Breast epithelium (tissue), 4 donors: ENCODE measurements at regions not wholly inside any gene's neighbourhood (a gene's known extent, or its start where the extent isn't known, plus 50 kb on each side); places are given as distances from the start of the nearest gene placed in this dataset.

Source experiments
- DNase-seq, 2 donors: peaks; one replicate each; pipeline ENCODE4 v3.0.0-alpha.2; 2019; ENCODE audit warnings: low spot score in 2 of 2
- H3K27ac ChIP-seq, 2 donors: fragments of 200-600 bp; sonication (generic) in 1 of 2; one replicate each; pipeline ENCODE4 v1.5.1; 2016 to 2019; ENCODE audit warnings: mild to moderate bottlenecking in 1 of 2
- H3K27me3 ChIP-seq, 2 donors: fragments of 200-600 bp; sonication (generic) in 1 of 2; one replicate each; pipeline versions ENCODE4 v1.5.1 to v1.6.0; 2017 to 2019; ENCODE audit warnings: control low read depth in 1 of 2, mild to moderate bottlenecking in 1 of 2
- H3K36me3 ChIP-seq: fragments of 200-600 bp; one replicate; pipeline ENCODE4 v1.5.1; 2019
- H3K4me1 ChIP-seq, 2 donors: fragments of 200-600 bp; sonication (generic); one replicate each; pipeline ENCODE4 v1.5.1; 2016 to 2019; ENCODE audit warnings: control low read depth in 1 of 2
- H3K4me3 ChIP-seq, 3 donors: fragments of 200-600 bp; sonication (generic); 1 replicate in 2 of 3; 2 replicates in 1 of 3; pipeline ENCODE4 v1.5.1; 2016 to 2019; ENCODE audit warnings: mild to moderate bottlenecking in 3 of 3, moderate library complexity in 2 of 3
- H3K9me3 ChIP-seq, 2 donors: fragments of 200-600 bp; sonication (generic) in 1 of 2; one replicate each; pipeline ENCODE4 v1.5.1; 2016 to 2019; ENCODE audit warnings: control low read depth in 1 of 2
- POLR2A ChIP-seq: fragments of 450-650 bp; IDR thresholded peaks from one replicate; pipeline ENCODE4 v1.6.1; 2016; ENCODE audit warnings: antibody characterized with exemption, mild to moderate bottlenecking, moderate library complexity
- POLR2AphosphoS5 ChIP-seq, 3 donors: sonication (generic); formaldehyde crosslinking; IDR thresholded peaks; one replicate each; pipeline ENCODE4 v1.6.1; 2017; ENCODE audit warnings: antibody characterized with exemption in 3 of 3
- intact Hi-C: fragments of 100-400 bp; cut with DNase I; formaldehyde crosslinking; loops from one replicate; pipeline ENCODE4 v1.15.1; 2023; ENCODE audit warnings: low total_unique reads
- TF ChIP-seq, protein P1 (sequence below), 3 donors: fragments of 450-650 bp; IDR thresholded peaks; one replicate each; pipeline ENCODE4 v1.5.1; 2016 to 2017; ENCODE audit warnings: antibody characterized with exemption in 3 of 3, mild to moderate bottlenecking in 3 of 3, moderate library complexity in 3 of 3

DNA sequence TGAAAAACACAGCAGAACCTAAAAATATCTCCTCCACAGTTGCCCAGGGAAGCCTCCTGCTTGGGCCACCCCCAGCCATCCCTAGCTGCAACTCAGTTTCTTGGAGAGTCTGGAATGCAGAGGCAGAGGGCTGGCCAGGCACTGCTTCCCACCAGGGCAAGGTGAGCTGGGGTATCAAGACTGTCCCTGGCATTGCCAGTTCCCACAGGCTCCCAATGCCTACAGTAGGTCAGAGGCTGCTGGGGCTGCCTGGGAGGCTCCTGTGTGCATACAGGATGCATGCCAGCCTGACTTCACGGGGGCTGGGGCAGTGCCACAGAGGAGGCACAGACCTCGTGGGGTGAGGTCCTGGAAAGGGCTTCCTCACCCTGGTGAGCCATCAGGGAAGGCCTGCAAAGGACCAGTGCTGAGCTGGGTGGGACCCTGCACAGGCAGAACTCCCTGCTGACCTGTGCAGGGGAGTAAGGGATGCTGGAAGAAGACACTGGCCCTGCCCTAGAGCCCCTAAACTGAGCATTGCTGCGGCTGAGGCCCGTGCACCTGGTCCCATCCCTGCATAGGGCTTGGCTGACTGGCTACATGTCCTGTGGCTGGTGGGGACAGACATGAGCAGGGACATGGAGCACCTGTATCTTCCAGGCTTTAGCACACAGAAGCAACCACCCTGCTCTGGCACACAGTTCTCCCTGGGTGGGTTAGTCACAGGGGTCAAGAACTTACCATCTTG lies 121.9 kb upstream of the RET start:
- Histone ChIP-seq H3K9me3 (peaks cover 0 to 5% of the 10 kb centered on the region in 2 donors), H3K27ac (no peak overlapping the region), H3K4me3 (no peak overlapping the region), H3K27me3 (no peaks in the 10 kb centered on the region), H3K4me1 (no peaks in the 10 kb centered on the region), H3K36me3 (no peaks in the 10 kb centered on the region)
- TF ChIP-seq POLR2A, result no peak
- TF ChIP-seq POLR2AphosphoS5 (IDR thresholded peaks at IDR 0.05), result no peak
- TF ChIP-seq, protein P1, sequence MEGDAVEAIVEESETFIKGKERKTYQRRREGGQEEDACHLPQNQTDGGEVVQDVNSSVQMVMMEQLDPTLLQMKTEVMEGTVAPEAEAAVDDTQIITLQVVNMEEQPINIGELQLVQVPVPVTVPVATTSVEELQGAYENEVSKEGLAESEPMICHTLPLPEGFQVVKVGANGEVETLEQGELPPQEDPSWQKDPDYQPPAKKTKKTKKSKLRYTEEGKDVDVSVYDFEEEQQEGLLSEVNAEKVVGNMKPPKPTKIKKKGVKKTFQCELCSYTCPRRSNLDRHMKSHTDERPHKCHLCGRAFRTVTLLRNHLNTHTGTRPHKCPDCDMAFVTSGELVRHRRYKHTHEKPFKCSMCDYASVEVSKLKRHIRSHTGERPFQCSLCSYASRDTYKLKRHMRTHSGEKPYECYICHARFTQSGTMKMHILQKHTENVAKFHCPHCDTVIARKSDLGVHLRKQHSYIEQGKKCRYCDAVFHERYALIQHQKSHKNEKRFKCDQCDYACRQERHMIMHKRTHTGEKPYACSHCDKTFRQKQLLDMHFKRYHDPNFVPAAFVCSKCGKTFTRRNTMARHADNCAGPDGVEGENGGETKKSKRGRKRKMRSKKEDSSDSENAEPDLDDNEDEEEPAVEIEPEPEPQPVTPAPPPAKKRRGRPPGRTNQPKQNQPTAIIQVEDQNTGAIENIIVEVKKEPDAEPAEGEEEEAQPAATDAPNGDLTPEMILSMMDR (IDR thresholded peaks at IDR 0.05), result no peak
- peak; percentile 10 to 30 for DNase-seq
- intact Hi-C loops, result loop anchor here (5.0 kb wide), 1 partner anchor 467 kb away; no protein-coding TSS in a partner anchor

DNA sequence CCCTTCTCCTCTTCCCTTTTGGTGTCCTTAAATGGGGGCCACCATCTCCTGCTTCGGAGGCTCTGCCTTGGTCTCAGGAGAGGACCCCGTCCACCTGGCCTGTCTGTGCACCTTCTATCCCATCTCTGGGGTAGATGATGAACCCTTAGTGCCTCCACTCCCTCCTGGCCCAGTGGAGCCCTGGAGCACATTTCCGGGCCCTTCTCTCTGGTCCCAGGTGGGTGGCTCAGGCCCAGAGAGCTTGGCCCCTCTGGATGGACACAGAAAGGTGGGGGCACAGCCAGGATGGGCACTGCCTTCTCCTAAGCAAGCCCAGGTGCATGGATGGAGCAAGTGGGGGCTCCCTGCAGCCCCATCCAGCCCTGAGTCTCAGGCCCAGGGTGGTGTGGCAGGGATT lies 121.4 kb upstream of the RET start:
- Histone ChIP-seq H3K9me3 (peaks cover 0 to 5% of the 10 kb centered on the region in 2 donors), H3K27ac (no peak overlapping the region), H3K4me3 (no peak overlapping the region), H3K4me1 (no peaks in the 10 kb centered on the region), H3K36me3 (no peaks in the 10 kb centered on the region), H3K27me3 (no peaks in the 10 kb centered on the region)
- TF ChIP-seq POLR2AphosphoS5 (IDR thresholded peaks at IDR 0.05), result no peak
- TF ChIP-seq, protein P1 (IDR thresholded peaks at IDR 0.05), result no peak
- TF ChIP-seq POLR2A, result no peak
- DNase-seq, result peak in 1 of 2 donors; percentile 37
- intact Hi-C loops, result no loop called here

DNA sequence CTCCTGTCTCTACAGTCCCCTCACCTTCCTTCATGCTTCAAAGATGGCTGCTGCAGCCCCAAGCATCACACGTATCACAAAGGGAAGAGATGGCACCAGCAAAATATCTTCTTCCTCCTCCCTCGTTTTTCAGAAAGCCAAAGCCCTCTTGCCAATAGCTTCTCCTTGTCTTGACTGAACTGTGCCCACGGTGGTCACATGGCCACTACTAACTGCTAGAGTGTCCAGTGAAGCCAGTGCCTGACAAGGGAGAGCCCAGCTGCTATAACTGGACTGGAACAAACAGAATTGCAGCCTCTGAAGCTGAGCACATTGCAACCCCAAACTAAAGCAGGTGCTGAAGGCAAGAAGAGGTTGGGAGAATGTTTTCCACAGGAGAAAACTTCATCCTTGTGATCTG lies 120.8 kb upstream of the RET start:
- peaks cover 0 to 5% of the 10 kb centered on the region in 2 donors for H3K9me3 ChIP-seq
- H3K27me3 ChIP-seq, result no peaks in the 10 kb centered on the region
- TF ChIP-seq POLR2A, result no peak
- TF ChIP-seq, protein P1 (IDR thresholded peaks at IDR 0.05), result no peak
- no peak for TF ChIP-seq POLR2AphosphoS5 (IDR thresholded peaks at IDR 0.05)
- H3K4me3 ChIP-seq, result no peak overlapping the region
- H3K36me3 ChIP-seq, result no peaks in the 10 kb centered on the region
- no peaks in the 10 kb centered on the region for H3K4me1 ChIP-seq
- no peak overlapping the region for H3K27ac ChIP-seq
- no peak for DNase-seq
- intact Hi-C loops, result no loop called here

DNA sequence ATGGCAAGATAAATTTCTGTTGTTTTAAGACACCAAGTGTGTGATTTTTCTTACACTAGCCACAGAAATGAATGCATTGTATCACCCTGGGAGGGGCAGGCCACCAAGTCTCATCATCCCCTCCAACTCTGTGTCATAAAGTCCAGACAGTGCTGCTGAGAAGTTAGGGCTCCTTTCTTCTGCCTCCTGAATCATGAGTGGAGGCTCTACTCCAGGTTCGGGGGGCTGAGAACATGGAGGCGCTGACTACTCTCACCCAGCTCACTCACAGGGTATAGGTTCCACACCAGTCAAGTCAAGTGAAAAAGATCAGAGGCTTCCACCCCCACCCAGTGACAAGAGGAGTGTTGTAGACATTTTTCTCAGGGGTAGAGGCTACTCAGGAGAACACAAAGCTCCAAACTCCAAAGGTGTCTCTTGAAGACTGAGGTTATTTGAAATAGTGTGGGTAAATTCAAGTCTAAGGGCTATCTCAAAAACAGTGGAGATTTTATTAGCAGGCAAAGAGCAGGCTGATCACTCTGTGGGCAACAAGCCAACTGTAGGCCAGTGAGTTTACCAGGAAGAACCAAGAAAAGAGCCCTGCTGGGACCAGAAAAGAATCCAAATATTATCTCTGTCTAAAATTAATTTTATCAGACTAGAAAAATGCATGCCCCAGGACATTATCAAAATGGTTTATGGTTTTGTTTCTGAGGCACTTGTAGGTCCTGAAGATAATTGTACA lies 118.6 kb upstream of the RET start:
- intact Hi-C loops, result no loop called here
- no peaks in the 10 kb centered on the region for H3K36me3 ChIP-seq
- H3K27me3 ChIP-seq, result no peaks in the 10 kb centered on the region
- no peaks in the 10 kb centered on the region for H3K4me1 ChIP-seq
- TF ChIP-seq POLR2AphosphoS5 (IDR thresholded peaks at IDR 0.05), result no peak
- TF ChIP-seq, protein P1 (IDR thresholded peaks at IDR 0.05), result no peak
- TF ChIP-seq POLR2A, result no peak
- H3K4me3 ChIP-seq, result no peak overlapping the region
- no peak overlapping the region for H3K27ac ChIP-seq
- peaks cover 0 to 5% of the 10 kb centered on the region in 2 donors for H3K9me3 ChIP-seq
- DNase-seq, result peak in 1 of 2 donors; percentile 9

DNA sequence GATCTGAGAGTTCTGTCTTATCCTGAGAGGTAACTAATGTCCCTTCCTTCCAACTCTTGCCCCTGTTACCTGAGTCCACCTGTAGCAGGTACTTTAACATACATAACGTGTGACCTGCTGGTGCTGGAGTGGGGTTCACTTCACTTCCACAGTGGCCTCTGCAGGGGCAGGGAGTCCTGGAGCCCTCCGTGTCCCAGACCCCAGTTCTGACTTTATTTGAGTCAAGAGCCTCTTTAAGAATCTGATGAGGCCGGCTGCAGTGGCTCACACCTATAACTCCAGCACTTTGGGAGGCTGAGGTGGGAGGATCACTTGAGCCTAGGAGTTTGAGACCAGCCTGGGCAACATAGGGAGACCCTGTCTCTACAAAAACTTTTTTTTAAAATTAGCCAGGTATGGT lies 117.0 kb upstream of the RET start:
- Histone ChIP-seq H3K4me3 (no peak overlapping the region), H3K27ac (no peak overlapping the region), H3K36me3 (no peaks in the 10 kb centered on the region), H3K27me3 (no peaks in the 10 kb centered on the region), H3K4me1 (no peaks in the 10 kb centered on the region), H3K9me3 (peaks cover 0 to 5% of the 10 kb centered on the region in 2 donors)
- TF ChIP-seq POLR2AphosphoS5 (IDR thresholded peaks at IDR 0.05), result no peak
- TF ChIP-seq POLR2A, result no peak
- TF ChIP-seq, protein P1 (IDR thresholded peaks at IDR 0.05), result no peak
- intact Hi-C loops, result no loop called here
- peak in 1 of 2 donors; percentile 6 for DNase-seq
